K562 (cell line): ENCODE measurements at regions not wholly inside any gene's neighbourhood (a gene's known extent, or its start where the extent isn't known, plus 50 kb on each side); places are given as distances from the start of the nearest gene placed in this dataset.
A peak's percentile ranks its signal among the peaks of the same experiment; 100 is the strongest.

Experiments
- AFF1 ChIP-seq, 2 experiments: fragments of 450-650 bp; IDR thresholded peaks; 2 replicates each; pipeline ENCODE4 v1.6.1; 2018; ENCODE audit warnings: mild to moderate bottlenecking in 2 of 2, low read depth in 1 of 2; ENCODE audit not compliant: partially characterized antibody in 2 of 2
- HNRNPL ChIP-seq: fragments of 200-400 bp; formaldehyde crosslinking; IDR thresholded peaks from 2 replicates; pipeline ENCODE4 v1.6.1; 2017; ENCODE audit warnings: low read depth, mild to moderate bottlenecking, low read length
- L3MBTL2 ChIP-seq: fragments of 450-650 bp; IDR thresholded peaks from 2 replicates; pipeline ENCODE4 v1.6.1; 2016; ENCODE audit warnings: mild to moderate bottlenecking, moderate library complexity
- NFYB ChIP-seq: IDR thresholded peaks from 2 replicates; pipeline ENCODE4 v1.6.1; 2011; ENCODE audit warnings: mild to moderate bottlenecking, moderate library complexity; ENCODE audit not compliant: insufficient read length; ENCODE audit errors: extremely low read depth
- PCBP2 ChIP-seq: fragments of 200-400 bp; formaldehyde crosslinking; IDR thresholded peaks from 2 replicates; pipeline ENCODE4 v1.6.1; 2018; ENCODE audit warnings: low read length, low read depth, mild to moderate bottlenecking, moderate library complexity; ENCODE audit not compliant: poor library complexity, severe bottlenecking
- TFE3 ChIP-seq: fragments of 450-650 bp; formaldehyde crosslinking; IDR thresholded peaks from 2 replicates; pipeline ENCODE4 v1.4.0; 2020; ENCODE audit warnings: mild to moderate bottlenecking, mixed read lengths
- THRA ChIP-seq: fragments of 450-650 bp; IDR thresholded peaks from 2 replicates; pipeline ENCODE4 v1.6.1; 2017; ENCODE audit warnings: mild to moderate bottlenecking, moderate library complexity
- TOE1 ChIP-seq, 2 experiments: fragments of 450-650 bp in 1 of 2; sonication (generic) in 1 of 2; formaldehyde crosslinking in 1 of 2; IDR thresholded peaks; 2 replicates each; pipeline versions ENCODE4 v1.7.1 to v1.8.0; 2016 to 2022; ENCODE audit warnings: borderline replicate concordance in 2 of 2, mild to moderate bottlenecking in 2 of 2, antibody characterized with exemption in 1 of 2, inconsistent platforms in 1 of 2, low read depth in 1 of 2, missing genetic modification reagents in 1 of 2, moderate library complexity in 1 of 2
- USF1 ChIP-seq: sonication (generic); formaldehyde crosslinking; IDR thresholded peaks from 2 replicates; pipeline ENCODE4 v1.9.0; 2022; ENCODE audit warnings: mild to moderate bottlenecking, missing genetic modification reagents
- USF2 ChIP-seq: sonication (generic); formaldehyde crosslinking; IDR thresholded peaks from 2 replicates; pipeline ENCODE4 v1.5.0; 2020; ENCODE audit warnings: missing genetic modification reagents
- ZNF184 ChIP-seq: sonication (generic); formaldehyde crosslinking; IDR thresholded peaks from 2 replicates; pipeline ENCODE4 v1.5.0; 2020; ENCODE audit warnings: missing genetic modification reagents
- TF ChIP-seq, protein P1 (sequence below): fragments of 450-650 bp; IDR thresholded peaks from 2 replicates; pipeline ENCODE4 v1.6.1; 2014; ENCODE audit warnings: low read depth, mild to moderate bottlenecking, moderate library complexity, borderline replicate concordance
- TF ChIP-seq, protein P2 (sequence below): sonication (generic); formaldehyde crosslinking; IDR thresholded peaks from 2 replicates; pipeline ENCODE4 v1.8.0; 2022; ENCODE audit warnings: missing genetic modification reagents, mild to moderate bottlenecking, moderate library complexity, borderline replicate concordance

DNA sequence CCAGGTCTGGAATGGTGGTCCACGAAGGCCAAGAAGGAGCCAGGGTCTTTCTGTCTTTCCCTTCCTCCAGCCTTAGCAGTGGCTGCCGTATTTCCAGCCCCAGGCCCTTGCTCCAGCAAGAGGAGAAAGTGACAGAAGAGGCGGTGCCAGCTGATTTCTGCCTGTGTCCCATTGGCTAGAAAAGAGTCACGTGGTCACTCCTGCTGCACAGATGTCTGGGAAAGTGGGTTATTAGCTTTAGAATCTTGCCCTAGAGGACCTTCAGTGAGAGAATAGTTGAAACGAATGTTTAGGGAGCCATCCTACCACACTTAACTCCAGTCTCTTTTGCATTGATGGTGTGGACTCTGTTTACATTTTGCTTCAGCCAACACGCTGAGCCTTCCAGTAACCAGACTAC is 99.3 kb upstream of the BCOR start (continued):
- no peak for TF ChIP-seq ZNF184 (CRISPR knock-in tag)
- TF ChIP-seq, protein P1, sequence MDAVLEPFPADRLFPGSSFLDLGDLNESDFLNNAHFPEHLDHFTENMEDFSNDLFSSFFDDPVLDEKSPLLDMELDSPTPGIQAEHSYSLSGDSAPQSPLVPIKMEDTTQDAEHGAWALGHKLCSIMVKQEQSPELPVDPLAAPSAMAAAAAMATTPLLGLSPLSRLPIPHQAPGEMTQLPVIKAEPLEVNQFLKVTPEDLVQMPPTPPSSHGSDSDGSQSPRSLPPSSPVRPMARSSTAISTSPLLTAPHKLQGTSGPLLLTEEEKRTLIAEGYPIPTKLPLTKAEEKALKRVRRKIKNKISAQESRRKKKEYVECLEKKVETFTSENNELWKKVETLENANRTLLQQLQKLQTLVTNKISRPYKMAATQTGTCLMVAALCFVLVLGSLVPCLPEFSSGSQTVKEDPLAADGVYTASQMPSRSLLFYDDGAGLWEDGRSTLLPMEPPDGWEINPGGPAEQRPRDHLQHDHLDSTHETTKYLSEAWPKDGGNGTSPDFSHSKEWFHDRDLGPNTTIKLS = no peak
- peak; percentile 47 for TF ChIP-seq NFYB
- TF ChIP-seq TFE3 (CRISPR knock-in tag) = peak; percentile 95
- TF ChIP-seq USF2 = peak; percentile 86
- no peak for TF ChIP-seq AFF1 (IDR thresholded peaks at IDR 0.05; ENCODE audit: low read depth in 1 of 2, partially characterized antibody in 2 of 2)
- no peak for TF ChIP-seq PCBP2
- TF ChIP-seq, protein P2, sequence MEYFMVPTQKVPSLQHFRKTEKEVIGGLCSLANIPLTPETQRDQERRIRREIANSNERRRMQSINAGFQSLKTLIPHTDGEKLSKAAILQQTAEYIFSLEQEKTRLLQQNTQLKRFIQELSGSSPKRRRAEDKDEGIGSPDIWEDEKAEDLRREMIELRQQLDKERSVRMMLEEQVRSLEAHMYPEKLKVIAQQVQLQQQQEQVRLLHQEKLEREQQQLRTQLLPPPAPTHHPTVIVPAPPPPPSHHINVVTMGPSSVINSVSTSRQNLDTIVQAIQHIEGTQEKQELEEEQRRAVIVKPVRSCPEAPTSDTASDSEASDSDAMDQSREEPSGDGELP = peak; percentile 34; the same call in 1 of the 2 replicates
- no peak for TF ChIP-seq HNRNPL
- peak; percentile 13; the same call in 1 of the 2 replicates for TF ChIP-seq L3MBTL2
- TF ChIP-seq THRA = no peak
- TF ChIP-seq USF1 (CRISPR knock-in tag) = peak; percentile 84
- TF ChIP-seq TOE1 (IDR thresholded peaks at IDR 0.05; ENCODE audit: borderline replicate concordance) = peak; percentile 93
- TF ChIP-seq TOE1 (CRISPR knock-in tag; IDR thresholded peaks at IDR 0.05; ENCODE audit: borderline replicate concordance, low read depth) = no peak
- TF ChIP-seq, all 486 proteins: peak for 11
